OCI-LY1 (cell line): ENCODE measurements at regions not wholly inside any gene's neighbourhood (a gene's known extent, or its start where the extent isn't known, plus 50 kb on each side); places are given as distances from the start of the nearest gene placed in this dataset.

Experiments used
- H2AFZ ChIP-seq: fragments of 200-600 bp; sonication (generic), shearing (Covaris generic); 2 replicates; pipeline ENCODE4 v1.6.0; 2014; ENCODE audit warnings: antibody characterized with exemption, mild to moderate bottlenecking, low read length
- H3F3A ChIP-seq: fragments of 200-600 bp; sonication (generic), shearing (Covaris generic); 2 replicates; pipeline ENCODE4 v1.6.0; 2014; ENCODE audit warnings: mild to moderate bottlenecking, antibody characterized with exemption, low read length, moderate library complexity; ENCODE audit not compliant: insufficient read depth
- H3K27ac ChIP-seq: fragments of 200-600 bp; sonication (generic); 2 replicates; pipeline ENCODE4 v1.5.1; 2014; ENCODE audit warnings: low read length, mixed run types, mild to moderate bottlenecking, low read depth; ENCODE audit not compliant: poor library complexity, severe bottlenecking
- H3K27me3 ChIP-seq: fragments of 200-600 bp; sonication (generic); 2 replicates; pipeline ENCODE4 v1.6.0; 2014; ENCODE audit warnings: antibody characterized with exemption, mild to moderate bottlenecking, low read length, moderate library complexity; ENCODE audit not compliant: insufficient read depth
- H3K36me3 ChIP-seq: fragments of 200-600 bp; sonication (generic); 2 replicates; pipeline ENCODE4 v1.6.1; 2014; ENCODE audit warnings: mild to moderate bottlenecking, antibody characterized with exemption, low read length, moderate library complexity, mixed read lengths; ENCODE audit not compliant: insufficient read depth
- H3K4me1 ChIP-seq: fragments of 200-600 bp; sonication (generic); 2 replicates; pipeline ENCODE4 v1.5.1; 2014; ENCODE audit warnings: mild to moderate bottlenecking, low read length, moderate library complexity; ENCODE audit not compliant: insufficient read depth, severe bottlenecking
- H3K4me2 ChIP-seq: fragments of 200-600 bp; sonication (generic), shearing (Covaris generic); 2 replicates; pipeline ENCODE4 v1.6.1; 2014; ENCODE audit warnings: low read length
- H3K4me3 ChIP-seq: fragments of 200-600 bp; sonication (generic); 2 replicates; pipeline ENCODE4 v1.5.1; 2014; ENCODE audit warnings: low read length, low read depth, mild to moderate bottlenecking, mixed read lengths; ENCODE audit not compliant: poor library complexity, severe bottlenecking
- H3K79me2 ChIP-seq: fragments of 200-600 bp; shearing (Covaris generic); 2 replicates; pipeline ENCODE4 v1.6.1; 2016; ENCODE audit warnings: mixed run types, low read length, mixed read lengths; ENCODE audit not compliant: insufficient read depth
- H3K9ac ChIP-seq: fragments of 200-600 bp; sonication (generic), shearing (Covaris generic); 2 replicates; pipeline ENCODE4 v1.6.1; 2014; ENCODE audit warnings: mild to moderate bottlenecking, low read length, mixed read lengths
- H3K9me2 ChIP-seq: fragments of 200-600 bp; sonication (generic), shearing (Covaris generic); 2 replicates; pipeline ENCODE4 v1.6.1; 2014; ENCODE audit warnings: low read depth, mild to moderate bottlenecking, low read length, mixed read lengths
- H3K9me3 ChIP-seq: fragments of 200-600 bp; shearing (Covaris generic); 2 replicates; pipeline ENCODE4 v1.6.1; 2014; ENCODE audit warnings: low read length, mixed read lengths
- H4K20me1 ChIP-seq: fragments of 200-600 bp; sonication (generic), shearing (Covaris generic); 2 replicates; pipeline ENCODE4 v1.6.0; 2016; ENCODE audit warnings: mild to moderate bottlenecking, low read length; ENCODE audit not compliant: insufficient read depth
- EZH2 ChIP-seq: fragments of 200-600 bp; sonication (generic), shearing (Covaris generic); IDR thresholded peaks from 2 replicates; pipeline ENCODE4 v1.8.0; 2017; ENCODE audit warnings: borderline replicate concordance, mixed run types, mild to moderate bottlenecking, antibody characterized with exemption, low read length, moderate library complexity, mixed read lengths
- TF ChIP-seq, protein P1 (sequence below): fragments of 200-600 bp; sonication (generic), shearing (Covaris generic); IDR thresholded peaks from 2 replicates; pipeline ENCODE4 v1.5.1; 2017; ENCODE audit warnings: mild to moderate bottlenecking, antibody characterized with exemption, low read length, moderate library complexity, mixed read lengths

DNA sequence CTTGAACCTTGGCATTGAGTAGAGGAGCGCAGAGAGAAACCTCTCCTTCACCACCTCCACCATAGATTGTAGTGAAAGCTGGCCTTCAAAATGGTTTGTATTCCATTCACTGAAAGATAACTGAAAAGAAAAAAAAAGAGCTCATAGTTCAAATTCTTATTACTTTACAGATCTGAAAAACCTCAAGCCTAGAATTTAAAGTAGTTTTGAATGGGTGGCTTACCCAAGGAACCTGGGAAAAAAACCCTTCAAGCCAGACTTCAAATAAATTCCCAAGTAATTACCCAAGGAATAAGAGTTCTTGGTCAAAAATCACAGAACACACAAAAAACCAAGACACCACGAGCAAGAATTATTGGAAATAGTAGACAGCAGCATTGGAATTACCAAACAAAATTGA lies 83.6 kb upstream of the TMEM33 start:
- no peaks in the 10 kb centered on the region for H3K9me2 ChIP-seq
- H3K27me3 ChIP-seq = no peaks in the 10 kb centered on the region
- H3K4me2 ChIP-seq = no peak overlapping the region
- H3F3A ChIP-seq = no peaks in the 10 kb centered on the region
- no peak overlapping the region for H3K4me3 ChIP-seq
- no peaks in the 10 kb centered on the region for H3K36me3 ChIP-seq
- no peaks in the 10 kb centered on the region for H4K20me1 ChIP-seq
- no peak overlapping the region for H2AFZ ChIP-seq
- H3K4me1 ChIP-seq = no peaks in the 10 kb centered on the region
- no peaks in the 10 kb centered on the region for H3K79me2 ChIP-seq
- TF ChIP-seq EZH2 = no peak
- TF ChIP-seq, protein P1, sequence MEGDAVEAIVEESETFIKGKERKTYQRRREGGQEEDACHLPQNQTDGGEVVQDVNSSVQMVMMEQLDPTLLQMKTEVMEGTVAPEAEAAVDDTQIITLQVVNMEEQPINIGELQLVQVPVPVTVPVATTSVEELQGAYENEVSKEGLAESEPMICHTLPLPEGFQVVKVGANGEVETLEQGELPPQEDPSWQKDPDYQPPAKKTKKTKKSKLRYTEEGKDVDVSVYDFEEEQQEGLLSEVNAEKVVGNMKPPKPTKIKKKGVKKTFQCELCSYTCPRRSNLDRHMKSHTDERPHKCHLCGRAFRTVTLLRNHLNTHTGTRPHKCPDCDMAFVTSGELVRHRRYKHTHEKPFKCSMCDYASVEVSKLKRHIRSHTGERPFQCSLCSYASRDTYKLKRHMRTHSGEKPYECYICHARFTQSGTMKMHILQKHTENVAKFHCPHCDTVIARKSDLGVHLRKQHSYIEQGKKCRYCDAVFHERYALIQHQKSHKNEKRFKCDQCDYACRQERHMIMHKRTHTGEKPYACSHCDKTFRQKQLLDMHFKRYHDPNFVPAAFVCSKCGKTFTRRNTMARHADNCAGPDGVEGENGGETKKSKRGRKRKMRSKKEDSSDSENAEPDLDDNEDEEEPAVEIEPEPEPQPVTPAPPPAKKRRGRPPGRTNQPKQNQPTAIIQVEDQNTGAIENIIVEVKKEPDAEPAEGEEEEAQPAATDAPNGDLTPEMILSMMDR = no peak
- H3K9me3 ChIP-seq = no peaks in the 10 kb centered on the region
- H3K27ac ChIP-seq = no peak overlapping the region
- H3K9ac ChIP-seq = no peak overlapping the region

DNA sequence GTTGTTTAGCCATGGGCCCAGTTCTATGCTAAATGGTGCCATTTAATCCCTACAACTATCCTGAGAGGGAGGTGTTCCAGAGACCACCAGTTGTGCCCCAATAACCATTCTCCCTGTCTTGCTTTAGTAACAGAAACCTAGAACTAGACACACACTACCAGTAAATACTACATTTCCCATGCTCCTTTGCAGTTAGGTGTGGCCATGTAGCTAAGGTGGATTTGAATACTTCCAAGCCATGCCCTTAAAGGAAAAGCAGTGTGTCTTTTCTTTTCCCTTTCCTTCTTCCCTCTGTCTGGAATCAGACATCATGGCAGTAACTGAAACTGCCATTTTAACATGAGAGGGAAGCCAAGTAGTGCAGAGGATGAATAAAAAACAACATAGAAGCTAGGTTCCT lies 90.9 kb upstream of the TMEM33 start:
- no peaks in the 10 kb centered on the region for H4K20me1 ChIP-seq
- H3K36me3 ChIP-seq = no peaks in the 10 kb centered on the region
- H3F3A ChIP-seq = no peaks in the 10 kb centered on the region
- H3K9me3 ChIP-seq = no peaks in the 10 kb centered on the region
- peak overlapping the region; percentile 40 for H3K4me3 ChIP-seq
- no peak overlapping the region for H2AFZ ChIP-seq
- no peak overlapping the region for H3K9ac ChIP-seq
- TF ChIP-seq, protein P1 = no peak
- no peak for TF ChIP-seq EZH2
- no peak overlapping the region for H3K27ac ChIP-seq
- no peaks in the 10 kb centered on the region for H3K79me2 ChIP-seq
- H3K9me2 ChIP-seq = no peaks in the 10 kb centered on the region
- peak overlapping the region; percentile 50 for H3K4me2 ChIP-seq
- H3K27me3 ChIP-seq = no peaks in the 10 kb centered on the region
- no peaks in the 10 kb centered on the region for H3K4me1 ChIP-seq

DNA sequence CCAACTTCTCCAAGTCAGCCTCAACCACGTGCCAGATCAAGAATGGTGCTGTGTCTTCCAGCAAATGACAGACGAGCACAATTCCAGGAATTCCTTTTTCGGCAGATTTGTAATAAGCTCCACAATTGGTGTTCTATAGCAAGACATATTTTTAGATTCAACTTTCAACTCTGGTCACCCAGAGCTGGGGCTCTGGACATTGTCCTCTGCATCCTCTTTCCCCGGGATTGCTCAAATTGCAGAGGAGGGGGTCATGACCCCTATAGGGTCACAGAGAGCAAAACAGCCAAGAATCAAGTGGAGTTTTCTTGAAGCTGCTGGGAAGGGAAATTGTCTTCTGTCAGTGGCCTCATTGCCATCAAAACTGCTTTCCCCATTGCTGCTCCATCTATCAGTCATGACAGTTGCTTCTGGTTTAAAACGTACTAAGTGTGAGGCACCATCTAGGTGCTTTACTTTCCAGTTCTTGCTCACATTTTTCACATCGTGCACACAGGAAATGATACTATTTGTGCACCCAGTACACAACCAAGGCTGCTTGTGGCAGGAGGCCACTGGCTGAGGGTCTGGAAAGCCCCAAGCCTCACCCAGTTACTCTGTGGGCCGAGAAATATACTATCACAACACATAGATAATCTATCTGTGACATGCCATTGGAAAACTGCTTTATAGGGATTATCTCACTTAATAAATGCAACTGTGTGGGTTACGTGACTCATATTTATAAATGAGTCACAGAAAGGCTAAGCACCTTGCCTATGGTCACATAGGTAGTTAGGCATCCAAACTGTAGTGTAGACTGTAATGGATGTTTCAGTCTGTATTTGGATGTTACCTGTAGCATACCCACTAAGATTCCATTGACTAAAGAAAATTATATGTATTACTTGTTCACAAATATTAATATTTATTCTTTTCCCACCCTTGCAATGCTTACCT lies 91.7 kb upstream of the PHOX2B start:
- H3K9ac ChIP-seq = no peak overlapping the region
- H3K4me1 ChIP-seq = no peaks in the 10 kb centered on the region
- no peaks in the 10 kb centered on the region for H3K9me2 ChIP-seq
- no peaks in the 10 kb centered on the region for H3F3A ChIP-seq
- no peak overlapping the region for H3K4me3 ChIP-seq
- no peak for TF ChIP-seq EZH2
- TF ChIP-seq, protein P1 = no peak
- no peaks in the 10 kb centered on the region for H3K9me3 ChIP-seq
- no peak overlapping the region for H3K27ac ChIP-seq
- H3K4me2 ChIP-seq = no peak overlapping the region
- no peaks in the 10 kb centered on the region for H4K20me1 ChIP-seq
- no peaks in the 10 kb centered on the region for H3K79me2 ChIP-seq
- no peak overlapping the region for H2AFZ ChIP-seq
- no peaks in the 10 kb centered on the region for H3K27me3 ChIP-seq
- H3K36me3 ChIP-seq = no peaks in the 10 kb centered on the region
